ENCODE measurements at regions not wholly inside any gene's neighbourhood (a gene's known extent, or its start where the extent isn't known, plus 50 kb on each side); places are given as distances from the start of the nearest gene placed in this dataset.

DNA sequence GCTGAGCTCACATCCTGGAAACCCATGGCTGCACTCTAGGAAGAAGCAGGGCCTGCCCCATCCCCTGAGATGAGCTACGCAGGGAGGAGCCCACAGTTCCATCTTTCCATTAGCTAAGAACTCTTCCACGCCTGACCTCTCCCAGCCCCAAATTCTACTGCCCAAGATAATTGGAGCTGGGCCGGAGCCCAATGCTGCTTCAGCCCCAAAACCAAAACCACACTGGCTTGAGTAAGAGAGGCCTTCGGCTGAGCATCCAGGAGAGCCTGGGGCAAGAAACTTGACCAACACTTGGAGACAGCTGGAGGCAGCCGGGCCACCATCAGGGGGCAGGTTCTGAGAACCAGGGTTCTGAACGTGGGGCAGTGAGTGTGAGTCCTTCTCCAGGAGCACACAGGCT is 116.1 kb upstream of the ZMIZ1 start:
- TF ChIP-seq YY1 (IDR thresholded peaks at IDR 0.05; ENCODE audit: insufficient read depth, insufficient read length) (no peak), ZNF274 (IDR thresholded peaks at IDR 0.05; ENCODE audit: low read depth, low read length) (no peak)
